Adrenal gland (tissue), 9 donors: ENCODE measurements at regions not wholly inside any gene's neighbourhood (a gene's known extent, or its start where the extent isn't known, plus 50 kb on each side); places are given as distances from the start of the nearest gene placed in this dataset.

ENCODE experiments used
- DNase-seq, 7 donors: peaks; one replicate each; pipeline ENCODE4 v3.0.0-alpha.2; 2019 to 2020
- H3K27ac ChIP-seq, 5 donors: fragments of 200-600 bp; sonication (generic) in 4 of 5; 1 replicate in 3 of 5; 2 replicates in 2 of 5; pipeline versions ENCODE4 v1.5.1 to v1.8.0; 2016 to 2020; ENCODE audit warnings: mild to moderate bottlenecking in 1 of 5
- H3K27me3 ChIP-seq: fragments of 200-600 bp; 2 replicates; pipeline ENCODE4 v1.8.0; 2021
- H3K36me3 ChIP-seq, 2 donors: fragments of 200-600 bp; replicated peaks in 1 of 2; 1 replicate in 1 of 2; 2 replicates in 1 of 2; pipeline versions ENCODE4 v1.5.1 to v1.8.0; 2018 to 2022
- H3K4me1 ChIP-seq, 2 donors: fragments of 200-600 bp; replicated peaks in 1 of 2; 1 replicate in 1 of 2; 2 replicates in 1 of 2; pipeline versions ENCODE4 v1.5.1 to v1.8.0; 2018 to 2021
- H3K4me3 ChIP-seq, 4 donors: fragments of 200-600 bp; sonication (generic) in 3 of 4; one replicate each; pipeline ENCODE4 v1.5.1; 2016 to 2018
- H3K9me3 ChIP-seq, 3 donors: fragments of 200-600 bp; sonication (generic) in 1 of 3; replicated peaks in 1 of 3; 1 replicate in 2 of 3; 2 replicates in 1 of 3; pipeline versions ENCODE4 v1.5.1 to v1.8.0; 2016 to 2021
- POLR2A ChIP-seq, 2 donors: fragments of 450-650 bp; IDR thresholded peaks; one replicate each; pipeline ENCODE4 v1.6.1; 2017; ENCODE audit warnings: antibody characterized with exemption in 2 of 2, mild to moderate bottlenecking in 2 of 2, moderate library complexity in 1 of 2
- WGBS, 4 donors: extraction: QIAGEN DNeasy Blood & Tissue Kit in 2 of 4; methylation state at CpG; one replicate each; pipeline versions ENCODE4 v1.1.5 to v1.1.7; 2013 to 2017; 5-methylcytosine and 5-hydroxymethylcytosine counted together
- intact Hi-C, 2 donors: fragments of 100-400 bp; cut with DNase I; formaldehyde crosslinking; loops; one replicate each; pipeline versions ENCODE4 v1.14.1 to v1.15.0; 2022 to 2023
- TF ChIP-seq, protein P1 (sequence below), 6 experiments: fragments of 450-650 bp in 4 of 6; fragments of 200-600 bp in 2 of 6; sonication (generic) in 1 of 6; IDR thresholded peaks; 1 replicate in 5 of 6; 2 replicates in 1 of 6; pipeline versions ENCODE4 v1.5.1 to v1.8.0; 2016 to 2021; ENCODE audit warnings: antibody characterized with exemption in 6 of 6, mild to moderate bottlenecking in 2 of 6, moderate library complexity in 1 of 6
- donor health status: healthy with polysubstance abuse.
- donor health status: Bipolar disorder and iron deficiency.
- donor health status: DM: yes; HTN: yes; CAD: no.
- donor health status: DM: no; HTN: no; CAD: no.
- donor health status: DM: no; HTN: no; CAD: no.

DNA sequence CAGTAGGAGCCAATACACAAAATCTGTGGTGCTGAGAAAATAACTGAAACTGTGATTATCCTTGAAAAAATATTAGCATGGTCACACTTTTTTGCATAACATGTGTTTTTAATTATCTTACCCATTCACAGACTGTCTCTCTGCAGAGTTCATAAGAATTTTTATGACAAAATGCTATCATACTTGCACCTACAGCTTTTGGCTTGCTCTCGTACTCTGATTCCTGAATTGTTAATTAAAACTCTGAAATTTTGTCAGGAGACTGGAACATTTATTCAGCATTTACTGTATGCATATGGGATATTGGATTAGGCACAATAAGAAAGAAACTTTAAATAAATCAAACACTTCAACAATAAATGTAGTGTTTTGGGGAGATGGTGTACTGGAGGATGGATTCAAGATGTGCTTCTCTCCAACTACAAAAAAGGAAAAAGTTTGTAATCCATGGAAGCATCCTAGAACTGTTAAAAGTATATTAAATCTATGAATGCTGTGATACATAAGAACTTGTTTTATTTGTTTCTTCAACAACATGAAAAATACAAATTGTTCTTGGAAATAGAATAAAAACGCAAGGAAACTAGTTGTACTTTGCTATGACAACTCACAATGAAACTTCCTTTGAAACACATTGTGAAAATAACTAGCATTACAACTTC is 260.5 kb downstream of the SPATA18 start:
- H3K36me3 ChIP-seq: no peaks in the 10 kb centered on the region
- no peaks in the 10 kb centered on the region for H3K9me3 ChIP-seq
- TF ChIP-seq POLR2A (IDR thresholded peaks at IDR 0.05): no peak
- TF ChIP-seq, protein P1, sequence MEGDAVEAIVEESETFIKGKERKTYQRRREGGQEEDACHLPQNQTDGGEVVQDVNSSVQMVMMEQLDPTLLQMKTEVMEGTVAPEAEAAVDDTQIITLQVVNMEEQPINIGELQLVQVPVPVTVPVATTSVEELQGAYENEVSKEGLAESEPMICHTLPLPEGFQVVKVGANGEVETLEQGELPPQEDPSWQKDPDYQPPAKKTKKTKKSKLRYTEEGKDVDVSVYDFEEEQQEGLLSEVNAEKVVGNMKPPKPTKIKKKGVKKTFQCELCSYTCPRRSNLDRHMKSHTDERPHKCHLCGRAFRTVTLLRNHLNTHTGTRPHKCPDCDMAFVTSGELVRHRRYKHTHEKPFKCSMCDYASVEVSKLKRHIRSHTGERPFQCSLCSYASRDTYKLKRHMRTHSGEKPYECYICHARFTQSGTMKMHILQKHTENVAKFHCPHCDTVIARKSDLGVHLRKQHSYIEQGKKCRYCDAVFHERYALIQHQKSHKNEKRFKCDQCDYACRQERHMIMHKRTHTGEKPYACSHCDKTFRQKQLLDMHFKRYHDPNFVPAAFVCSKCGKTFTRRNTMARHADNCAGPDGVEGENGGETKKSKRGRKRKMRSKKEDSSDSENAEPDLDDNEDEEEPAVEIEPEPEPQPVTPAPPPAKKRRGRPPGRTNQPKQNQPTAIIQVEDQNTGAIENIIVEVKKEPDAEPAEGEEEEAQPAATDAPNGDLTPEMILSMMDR (IDR thresholded peaks at IDR 0.05): no peak
- no peak overlapping the region for H3K27ac ChIP-seq
- intact Hi-C loops: no loop called here
- H3K27me3 ChIP-seq: no peaks in the 10 kb centered on the region
- DNase-seq: no peak
- no peak overlapping the region for H3K4me3 ChIP-seq
- 73 to 83% (median 76%) methylated on average over 2 of the region's 2 CpGs for WGBS, 4 donors
- H3K4me1 ChIP-seq: no peaks in the 10 kb centered on the region

DNA sequence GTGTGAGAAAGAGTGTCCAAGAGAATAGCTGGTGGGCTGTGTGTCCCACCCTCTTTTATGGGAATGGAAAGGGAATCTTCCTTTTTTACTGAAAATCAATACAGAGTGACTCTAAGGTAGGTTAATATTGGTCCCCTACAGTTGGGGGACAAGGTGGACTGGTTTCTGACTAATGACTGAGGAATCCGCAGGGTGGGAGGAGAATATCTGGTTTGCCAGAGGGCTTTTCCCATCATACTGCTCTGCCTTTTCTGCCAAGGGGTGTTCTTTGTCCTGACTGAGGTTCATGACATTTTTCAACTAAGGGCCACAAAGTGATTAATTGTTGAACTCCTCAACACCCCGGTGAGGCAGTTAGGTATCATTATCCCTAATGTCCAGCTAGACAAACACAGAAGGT is 261.6 kb downstream of the SPATA18 start:
- intact Hi-C loops: no loop called here
- WGBS, 4 donors: 13 to 50% (median 35%) methylated on average over 2 of the region's 2 CpGs
- H3K27ac ChIP-seq: no peak overlapping the region
- H3K4me1 ChIP-seq: no peaks in the 10 kb centered on the region
- H3K27me3 ChIP-seq: no peaks in the 10 kb centered on the region
- no peaks in the 10 kb centered on the region for H3K36me3 ChIP-seq
- H3K4me3 ChIP-seq: no peak overlapping the region
- no peak for DNase-seq
- TF ChIP-seq, protein P1 (IDR thresholded peaks at IDR 0.05): no peak
- H3K9me3 ChIP-seq: no peaks in the 10 kb centered on the region

DNA sequence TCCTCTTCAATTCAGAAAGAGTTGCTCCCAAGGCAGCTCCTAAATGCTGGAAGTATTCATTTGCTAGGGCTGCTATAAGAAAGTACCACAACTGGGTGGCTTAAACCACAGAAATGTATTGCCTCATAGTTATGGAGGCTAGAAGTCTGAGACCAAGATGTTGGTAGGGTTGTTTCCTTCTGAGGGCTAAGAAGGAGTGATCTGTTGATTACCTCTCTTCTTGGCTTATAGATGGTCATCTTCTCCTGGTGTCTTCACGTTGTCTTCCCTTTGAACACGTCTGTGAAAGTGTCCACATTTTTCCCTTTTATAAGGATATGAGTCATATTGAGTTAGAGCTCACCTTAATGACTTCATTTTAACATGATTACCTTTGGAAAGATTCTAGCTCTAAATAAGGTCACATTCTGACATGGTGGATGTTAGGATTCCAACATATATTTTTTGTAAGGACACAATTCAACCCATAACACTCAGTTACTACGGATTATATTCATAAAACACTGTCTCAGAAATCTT is 266.3 kb downstream of the SPATA18 start:
- intact Hi-C loops: no loop called here
- no peaks in the 10 kb centered on the region for H3K36me3 ChIP-seq
- no peak overlapping the region for H3K27ac ChIP-seq
- H3K4me3 ChIP-seq: no peak overlapping the region
- DNase-seq: no peak
- TF ChIP-seq, protein P1 (IDR thresholded peaks at IDR 0.05): no peak
- TF ChIP-seq POLR2A (IDR thresholded peaks at IDR 0.05): no peak
- no peaks in the 10 kb centered on the region for H3K27me3 ChIP-seq
- H3K4me1 ChIP-seq: no peaks in the 10 kb centered on the region
- 36 to 74% (median 50%) methylated on average over 3 of the region's 3 CpGs for WGBS, 4 donors
- no peaks in the 10 kb centered on the region for H3K9me3 ChIP-seq

DNA sequence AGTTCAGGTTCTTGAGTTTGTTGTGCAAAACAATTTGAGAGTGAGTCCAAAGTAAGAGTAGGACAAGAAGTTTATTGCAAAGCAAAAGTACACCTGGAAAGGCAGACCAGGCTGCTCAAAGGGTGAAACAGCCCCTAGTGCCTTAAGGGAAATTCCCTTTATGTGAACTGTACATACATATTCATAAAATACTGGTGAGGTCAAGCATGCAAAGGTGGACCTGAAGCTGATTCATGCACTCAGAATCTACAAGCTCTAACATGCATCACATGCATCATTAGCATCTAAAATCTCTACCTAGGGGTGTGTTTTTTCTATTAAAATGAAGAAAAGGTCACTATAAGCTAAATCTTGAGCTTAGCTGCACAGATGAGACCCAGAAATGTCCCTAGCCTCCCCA is 266.9 kb downstream of the SPATA18 start:
- no peaks in the 10 kb centered on the region for H3K9me3 ChIP-seq
- H3K4me1 ChIP-seq: no peaks in the 10 kb centered on the region
- intact Hi-C loops: no loop called here
- DNase-seq: no peak
- H3K27ac ChIP-seq: no peak overlapping the region
- TF ChIP-seq, protein P1 (IDR thresholded peaks at IDR 0.05): no peak
- no peak for TF ChIP-seq POLR2A (IDR thresholded peaks at IDR 0.05)
- no peak overlapping the region for H3K4me3 ChIP-seq
- no peaks in the 10 kb centered on the region for H3K36me3 ChIP-seq
- no peaks in the 10 kb centered on the region for H3K27me3 ChIP-seq
